Mucosa of descending colon (tissue), 3 donors: ENCODE measurements at regions not wholly inside any gene's neighbourhood (a gene's known extent, or its start where the extent isn't known, plus 50 kb on each side); places are given as distances from the start of the nearest gene placed in this dataset.

ENCODE experiments used
- ATAC-seq: fragments of 200-7000 bp; cut with Tn5 transposase; one replicate; pipeline ENCODE4 v1.9.1; 2020; ENCODE audit warnings: mild to moderate bottlenecking, moderate library complexity
- DNase-seq, 3 donors: peaks; one replicate each; pipeline ENCODE4 v3.0.0-alpha.2; 2020
- H3K36me3 ChIP-seq: fragments of 200-600 bp; one replicate; pipeline ENCODE4 v1.8.0; 2021; ENCODE audit warnings: low read depth, mild to moderate bottlenecking
- H3K4me1 ChIP-seq: fragments of 200-600 bp; one replicate; pipeline ENCODE4 v1.8.0; 2021; ENCODE audit warnings: low read depth, mild to moderate bottlenecking
- H3K4me3 ChIP-seq: fragments of 200-600 bp; one replicate; pipeline ENCODE4 v1.8.0; 2021; ENCODE audit warnings: mild to moderate bottlenecking
- H3K9me3 ChIP-seq: fragments of 200-600 bp; one replicate; pipeline ENCODE4 v1.8.0; 2021; ENCODE audit warnings: mild to moderate bottlenecking
- CTCF ChIP-seq: fragments of 200-600 bp; IDR thresholded peaks from one replicate; pipeline ENCODE4 v1.8.0; 2022; ENCODE audit warnings: antibody characterized with exemption, mild to moderate bottlenecking
- intact Hi-C, 2 donors: fragments of 100-400 bp; cut with DNase I in 1 of 2; cut with micrococcal nuclease in 1 of 2; formaldehyde crosslinking; loops; one replicate each; pipeline versions ENCODE4 v1.11.0 to v1.11.1; 2022; cut with DNase I, micrococcal nuclease
- donor health status: DM: no; HTN: no; CAD: no; lungs with moderate emphysema.
- donor health status: DM: no; HTN: no; CAD: no.
- donor health status: DM: no; HTN: yes; CAD: no.

- Histone ChIP-seq H3K4me3 (no peak overlapping the region), H3K36me3 (no peaks in the 10 kb centered on the region), H3K4me1 (no peaks in the 10 kb centered on the region), H3K9me3 (no peaks in the 10 kb centered on the region)
- intact Hi-C loops: no loop called here
- peak in 1 of 3 donors; percentile 65 for DNase-seq
- peak; percentile 95 for ATAC-seq
- TF ChIP-seq CTCF: no peak
These were observed 105.8 kb upstream of the RALGPS2 start for GRCh38 chr1:178619042-178619927.

- H3K4me3 ChIP-seq: no peak overlapping the region
- no peaks in the 10 kb centered on the region for H3K9me3 ChIP-seq
- no peaks in the 10 kb centered on the region for H3K36me3 ChIP-seq
- DNase-seq: no peak
- no peak for ATAC-seq
- intact Hi-C loops: no loop called here
- TF ChIP-seq CTCF: no peak
- H3K4me1 ChIP-seq: no peaks in the 10 kb centered on the region
These were observed 104.2 kb upstream of the RALGPS2 start for GRCh38 chr1:178620584-178621475.

GRCh38 chr1:178621822-178622221 lies 103.2 kb upstream of the RALGPS2 start:
- ATAC-seq (no peak), DNase-seq (no peak)
- no peak for TF ChIP-seq CTCF
- Histone ChIP-seq H3K36me3 (no peaks in the 10 kb centered on the region), H3K9me3 (no peaks in the 10 kb centered on the region), H3K4me3 (no peak overlapping the region), H3K4me1 (no peaks in the 10 kb centered on the region)
- intact Hi-C loops: no loop called here

GRCh38 chr1:178625695-178626094 lies 99.3 kb upstream of the RALGPS2 start:
- no peak for TF ChIP-seq CTCF
- H3K9me3 ChIP-seq: no peaks in the 10 kb centered on the region
- no peaks in the 10 kb centered on the region for H3K4me1 ChIP-seq
- DNase-seq: no peak
- intact Hi-C loops: no loop called here
- no peak overlapping the region for H3K4me3 ChIP-seq
- no peak for ATAC-seq
- no peaks in the 10 kb centered on the region for H3K36me3 ChIP-seq

GRCh38 chr1:178627037-178627436 lies 98.0 kb upstream of the RALGPS2 start:
- Histone ChIP-seq H3K4me3 (no peak overlapping the region), H3K4me1 (no peaks in the 10 kb centered on the region), H3K9me3 (no peaks in the 10 kb centered on the region), H3K36me3 (no peaks in the 10 kb centered on the region)
- ATAC-seq (no peak), DNase-seq (no peak)
- no peak for TF ChIP-seq CTCF
- intact Hi-C loops: no loop called here
